ENCODE measurements at regions not wholly inside any gene's neighbourhood (a gene's known extent, or its start where the extent isn't known, plus 50 kb on each side); places are given as distances from the start of the nearest gene placed in this dataset.
"Not testable (repeated sequence)": the region's sequence is repeated elsewhere in the genome, so short reads cannot be mapped to it uniquely, and the experiment has no call there.

DNA sequence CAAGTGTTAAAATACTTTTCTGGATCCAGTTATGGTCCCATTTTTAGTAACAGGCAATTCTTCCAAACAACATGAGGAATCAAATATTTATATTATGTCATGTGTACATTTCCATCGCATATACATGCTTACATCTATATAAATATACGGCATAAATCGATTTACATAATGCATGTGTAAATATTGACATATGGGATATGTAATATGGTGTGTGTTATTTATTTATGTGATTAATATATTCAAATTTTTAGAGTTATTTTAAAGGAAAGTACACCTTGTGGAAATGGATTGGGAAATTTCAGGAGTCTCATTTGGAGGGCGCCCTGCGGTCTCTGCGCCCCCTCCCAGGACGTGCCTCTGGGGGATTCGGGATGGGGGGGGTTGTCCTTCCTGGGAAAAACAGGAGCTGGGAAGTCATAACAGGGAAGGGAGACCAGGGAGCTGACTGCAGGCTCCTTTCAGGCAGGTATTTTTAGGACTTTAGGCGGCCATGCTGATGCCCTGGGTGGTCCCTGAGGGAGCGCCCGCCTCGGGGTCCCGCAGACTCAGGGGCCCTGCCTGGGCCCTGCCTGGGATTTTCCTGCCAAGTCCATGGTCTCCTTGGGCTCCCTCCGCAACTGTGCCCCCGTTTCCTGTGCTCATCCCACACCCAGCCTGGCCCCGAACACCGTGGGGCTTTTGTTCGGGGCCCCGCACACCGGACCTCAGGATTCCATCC is 82.7 kb upstream of the SFSWAP start:
- H3K27ac ChIP-seq = no peak overlapping the region
- no peak for TF ChIP-seq ZFX (IDR thresholded peaks at IDR 0.05)
- TF ChIP-seq, protein P1, sequence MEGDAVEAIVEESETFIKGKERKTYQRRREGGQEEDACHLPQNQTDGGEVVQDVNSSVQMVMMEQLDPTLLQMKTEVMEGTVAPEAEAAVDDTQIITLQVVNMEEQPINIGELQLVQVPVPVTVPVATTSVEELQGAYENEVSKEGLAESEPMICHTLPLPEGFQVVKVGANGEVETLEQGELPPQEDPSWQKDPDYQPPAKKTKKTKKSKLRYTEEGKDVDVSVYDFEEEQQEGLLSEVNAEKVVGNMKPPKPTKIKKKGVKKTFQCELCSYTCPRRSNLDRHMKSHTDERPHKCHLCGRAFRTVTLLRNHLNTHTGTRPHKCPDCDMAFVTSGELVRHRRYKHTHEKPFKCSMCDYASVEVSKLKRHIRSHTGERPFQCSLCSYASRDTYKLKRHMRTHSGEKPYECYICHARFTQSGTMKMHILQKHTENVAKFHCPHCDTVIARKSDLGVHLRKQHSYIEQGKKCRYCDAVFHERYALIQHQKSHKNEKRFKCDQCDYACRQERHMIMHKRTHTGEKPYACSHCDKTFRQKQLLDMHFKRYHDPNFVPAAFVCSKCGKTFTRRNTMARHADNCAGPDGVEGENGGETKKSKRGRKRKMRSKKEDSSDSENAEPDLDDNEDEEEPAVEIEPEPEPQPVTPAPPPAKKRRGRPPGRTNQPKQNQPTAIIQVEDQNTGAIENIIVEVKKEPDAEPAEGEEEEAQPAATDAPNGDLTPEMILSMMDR (conservative IDR thresholded peaks at IDR 0.05) = no peak

DNA sequence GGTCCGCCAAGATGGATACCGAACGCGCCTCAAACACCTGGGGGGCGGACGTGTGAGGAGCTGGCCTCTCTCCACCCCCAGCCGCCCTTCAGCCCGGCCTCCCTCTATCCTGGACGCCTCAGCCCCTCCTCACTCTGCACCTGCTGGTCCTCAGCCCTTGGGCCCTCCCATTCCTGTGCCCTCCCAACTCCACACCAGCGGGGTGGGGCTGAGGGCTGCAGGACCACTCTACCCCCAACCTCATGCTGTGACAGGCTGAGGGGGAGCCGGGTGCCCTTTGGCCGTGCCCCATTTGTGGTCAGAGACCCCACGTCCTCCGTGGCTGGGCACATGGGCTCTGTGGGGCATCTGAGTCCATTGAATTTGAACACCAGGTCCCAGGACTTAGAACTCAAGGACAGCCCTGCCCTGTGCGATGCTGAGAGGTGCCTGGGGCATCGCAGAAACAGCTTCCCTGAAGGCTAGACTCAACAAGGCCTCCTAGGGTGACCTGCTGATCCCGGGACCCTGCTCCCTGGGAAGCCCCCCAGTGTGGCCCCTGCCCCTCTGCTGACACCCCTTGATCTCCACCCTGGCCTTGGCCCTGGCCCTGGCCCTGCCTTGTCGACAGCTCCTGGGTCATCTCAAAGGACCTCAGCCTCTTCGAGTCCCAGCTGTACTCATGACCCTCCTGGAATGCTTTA is 82.0 kb upstream of the SFSWAP start:
- TF ChIP-seq, protein P1 (conservative IDR thresholded peaks at IDR 0.05) = no peak
- TF ChIP-seq ZFX (IDR thresholded peaks at IDR 0.05) = no peak
- no peak overlapping the region for H3K27ac ChIP-seq

DNA sequence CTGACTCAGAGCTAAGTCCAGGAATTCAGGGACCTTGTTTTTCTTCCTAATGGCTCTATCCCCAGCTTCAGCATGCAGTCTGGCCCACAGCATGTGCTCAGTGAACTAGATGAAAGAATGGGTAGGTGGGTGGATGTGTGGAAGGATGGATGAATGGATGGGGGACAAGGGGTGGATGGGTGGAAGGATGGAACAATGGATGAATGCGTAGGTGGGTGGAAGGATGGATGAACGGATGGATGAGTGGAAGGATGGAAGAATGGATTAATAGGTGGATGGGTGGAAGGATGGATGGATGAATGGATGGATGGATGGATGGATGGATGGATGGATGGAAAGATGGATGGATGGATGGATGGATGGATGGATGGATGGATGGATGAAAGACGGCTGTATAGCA is 79.7 kb upstream of the SFSWAP start:
- TF ChIP-seq, protein P1 (conservative IDR thresholded peaks at IDR 0.05) = no peak
- no peak for TF ChIP-seq ZFX (IDR thresholded peaks at IDR 0.05)
- no peak overlapping the region for H3K27ac ChIP-seq

DNA sequence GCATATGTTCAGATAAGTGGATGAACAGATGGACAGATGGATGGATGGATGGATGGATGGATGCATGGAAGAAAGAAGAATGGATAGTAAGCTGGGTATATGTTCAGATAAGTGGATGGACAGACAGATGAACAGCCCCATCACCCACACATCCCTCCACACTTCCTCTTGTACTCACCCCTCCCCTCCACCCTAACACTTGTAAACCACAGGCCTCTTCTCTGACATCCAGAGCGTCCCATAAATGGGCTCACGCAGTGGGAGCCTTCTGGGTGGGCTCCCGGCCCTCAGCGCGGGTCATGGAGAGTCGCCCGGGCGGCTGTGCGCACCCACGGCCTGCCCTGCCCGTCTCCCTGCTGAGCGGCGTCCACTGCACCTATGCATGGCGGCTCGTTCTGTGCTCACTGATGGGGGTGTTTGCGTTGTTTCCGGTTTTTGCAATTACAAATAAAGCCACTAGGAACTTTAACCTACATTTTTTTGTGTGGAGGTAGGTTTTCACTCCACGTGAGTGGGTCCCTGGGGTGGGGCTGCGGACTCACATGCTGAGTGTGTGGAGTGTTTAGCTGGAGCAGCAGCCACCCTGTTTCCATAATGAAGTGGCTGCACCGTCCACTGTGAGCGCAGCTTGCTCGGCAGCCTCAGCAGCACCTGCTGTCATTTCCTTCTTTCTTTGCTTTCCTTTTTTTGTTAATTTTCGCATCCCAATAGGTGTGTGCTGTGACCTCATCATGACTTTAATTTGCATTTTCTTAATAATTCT is 78.8 kb upstream of the SFSWAP start:
- not testable (repeated sequence) for H3K27ac ChIP-seq

DNA sequence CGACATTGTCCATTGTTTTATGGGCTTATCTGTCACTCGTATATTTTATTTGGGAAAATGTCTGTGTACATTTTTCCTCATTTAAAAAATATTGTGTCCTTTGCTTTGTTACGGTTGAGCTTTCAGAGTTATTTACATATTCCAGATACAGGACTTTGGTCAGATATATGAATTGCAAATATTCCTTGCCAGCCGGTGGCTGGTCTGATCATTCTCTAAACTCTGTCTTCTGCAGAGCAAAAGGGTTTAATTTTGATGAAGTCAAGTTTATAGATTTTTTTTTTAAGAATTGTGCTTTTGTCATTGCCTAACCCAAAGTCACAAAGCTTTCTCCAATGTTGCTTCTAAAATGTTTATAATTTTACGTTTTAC is 78.3 kb upstream of the SFSWAP start:
- H3K27ac ChIP-seq = not testable (repeated sequence)

DNA sequence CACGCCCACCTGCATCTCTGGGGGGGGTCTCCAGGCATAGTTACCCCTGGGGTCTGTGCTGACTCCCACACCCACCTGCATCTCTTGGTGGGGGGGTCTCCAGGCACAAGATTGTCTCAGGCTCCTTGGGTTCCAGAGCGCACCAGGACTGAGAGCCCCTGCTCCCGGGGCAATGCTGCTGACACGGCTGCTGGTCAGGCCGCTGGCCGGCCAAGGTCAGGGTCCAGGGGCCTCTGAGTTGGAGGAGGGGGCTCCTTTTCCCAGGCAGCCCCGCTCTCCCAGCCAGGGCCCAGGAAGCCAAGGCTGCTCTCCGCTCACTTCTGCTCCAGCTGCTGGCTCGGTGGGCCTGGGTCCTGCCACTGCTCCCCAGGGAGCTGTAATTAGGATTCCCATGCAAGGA is 77.3 kb upstream of the SFSWAP start:
- not testable (repeated sequence) for H3K27ac ChIP-seq

DNA sequence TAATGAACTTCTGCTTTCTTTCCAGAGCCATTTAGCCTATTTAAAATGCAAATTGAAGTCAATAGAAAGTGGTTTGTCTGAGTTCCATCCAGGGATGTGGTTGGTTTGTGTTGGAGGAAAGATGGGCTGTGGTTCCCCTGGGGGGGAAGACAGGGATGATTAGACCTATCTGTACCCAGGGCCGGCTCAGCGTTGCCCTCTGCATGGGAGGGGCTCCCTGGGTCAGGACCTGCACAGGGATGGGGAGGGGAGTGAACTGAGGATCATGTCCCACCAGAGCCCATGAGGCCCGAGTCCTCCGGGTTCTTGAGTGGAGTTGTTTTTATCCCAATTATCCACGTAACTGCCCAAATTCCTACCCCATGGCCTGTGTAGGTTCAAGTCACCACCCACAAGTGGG is 76.9 kb upstream of the SFSWAP start:
- no peak for TF ChIP-seq ZFX (IDR thresholded peaks at IDR 0.05)
- TF ChIP-seq, protein P1 (conservative IDR thresholded peaks at IDR 0.05) = no peak
- H3K27ac ChIP-seq = no peak overlapping the region

DNA sequence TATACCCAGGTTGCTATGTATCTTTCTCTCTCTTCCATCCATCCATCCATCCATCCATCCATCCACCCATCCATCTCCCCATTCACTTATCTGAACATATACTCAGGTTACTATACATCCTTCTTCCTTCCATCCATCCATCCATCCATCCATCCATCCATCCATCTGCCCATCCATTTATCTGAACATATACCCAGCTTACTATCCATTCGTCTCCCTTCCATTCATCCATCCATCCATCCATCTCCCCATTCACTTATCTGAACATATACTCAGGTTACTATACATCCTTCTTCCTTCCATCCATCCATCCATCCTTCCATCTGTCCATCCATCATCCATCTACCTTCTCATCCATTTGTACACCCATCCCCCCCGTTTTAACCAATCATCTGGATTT is 75.9 kb upstream of the SFSWAP start:
- H3K27ac ChIP-seq = not testable (repeated sequence)

DNA sequence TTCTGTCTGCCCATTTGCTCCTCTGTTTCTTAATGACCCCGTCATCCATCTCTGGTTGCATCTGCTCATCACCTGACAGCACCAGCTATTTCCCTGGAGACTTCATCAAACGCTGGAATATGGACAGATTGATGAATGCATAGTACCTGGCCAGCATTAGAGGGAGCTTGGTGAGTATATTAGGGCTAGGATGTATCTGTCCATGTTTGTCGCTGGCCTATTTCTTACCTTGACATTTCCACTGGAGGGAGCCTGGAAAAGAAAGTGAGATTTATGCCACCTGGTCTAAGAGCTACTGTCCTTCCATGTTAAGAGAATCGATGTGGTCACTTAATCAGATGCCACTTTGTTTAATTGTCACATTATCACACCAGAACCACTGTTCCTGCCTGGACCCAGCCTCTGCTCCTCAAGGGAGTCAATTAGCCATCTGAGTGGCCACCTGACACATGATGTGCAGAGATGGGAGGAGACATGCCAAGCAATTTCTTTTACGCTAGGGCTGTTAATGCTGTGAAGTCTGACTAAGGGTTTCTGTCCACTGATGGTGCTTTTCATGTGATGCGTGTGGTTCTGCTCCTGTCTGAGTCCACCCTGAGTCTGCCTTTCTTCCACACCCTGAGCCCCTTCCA is 75.3 kb upstream of the SFSWAP start:
- no peak for TF ChIP-seq ZFX (IDR thresholded peaks at IDR 0.05)
- TF ChIP-seq, protein P1 (conservative IDR thresholded peaks at IDR 0.05) = no peak
- no peak overlapping the region for H3K27ac ChIP-seq
